Activated CD8-positive, alpha-beta T cell treated with anti-CD3 and anti-CD28 coated beads for 36 hours (primary cell): ENCODE measurements at regions not wholly inside any gene's neighbourhood (a gene's known extent, or its start where the extent isn't known, plus 50 kb on each side); places are given as distances from the start of the nearest gene placed in this dataset.

Source experiments
- ATAC-seq: fragments of 200-7000 bp; cut with Tn5 transposase; one replicate; pipeline ENCODE4 v1.10.0; 2021; ENCODE audit warnings: mild to moderate bottlenecking, moderate library complexity
- CTCF ChIA-PET: fragments of 350-600 bp; sonication (Branson Sonifier 250); formaldehyde crosslinking; loops from one replicate; lab custom pipeline; 2021; ENCODE audit warnings: antibody characterized with exemption; lab: Charles Lee
- POLR2A ChIA-PET: fragments of 350-600 bp; sonication (Branson Sonifier 250); formaldehyde crosslinking; loops from one replicate; lab custom pipeline; 2021; ENCODE audit warnings: antibody characterized with exemption; lab: Charles Lee
- DNase-seq: peaks from one replicate; pipeline ENCODE4 v3.0.0-alpha.2; 2020
- H3K27ac Mint-ChIP-seq: one replicate; pipeline ENCODE4 v1.8.0; 2021; ENCODE audit warnings: mild to moderate bottlenecking, mixed read lengths
- H3K27me3 Mint-ChIP-seq: one replicate; pipeline ENCODE4 v1.8.0; 2021; ENCODE audit warnings: mixed read lengths
- H3K36me3 Mint-ChIP-seq: one replicate; pipeline ENCODE4 v1.8.0; 2021; ENCODE audit warnings: low read depth, mixed read lengths
- H3K4me1 Mint-ChIP-seq: one replicate; pipeline ENCODE4 v1.8.0; 2021; ENCODE audit warnings: low read depth, mixed read lengths
- H3K4me3 Mint-ChIP-seq: one replicate; pipeline ENCODE4 v1.8.0; 2021; ENCODE audit warnings: mild to moderate bottlenecking, moderate library complexity, mixed read lengths
- H3K9me3 Mint-ChIP-seq: one replicate; pipeline ENCODE4 v1.8.0; 2021; ENCODE audit warnings: mixed read lengths
- CTCF ChIP-seq: fragments of 200-600 bp; IDR thresholded peaks from one replicate; pipeline ENCODE4 v1.8.0; 2022; ENCODE audit warnings: antibody characterized with exemption, mild to moderate bottlenecking
- intact Hi-C: fragments of 100-400 bp; cut with micrococcal nuclease; formaldehyde crosslinking; loops from one replicate; pipeline ENCODE4 v1.10.0; 2022

- intact Hi-C loops = no loop called here
- TF ChIP-seq CTCF = no peak
- H3K27ac Mint-ChIP-seq = no peak overlapping the region
- POLR2A ChIA-PET = no interaction called here
- peaks cover 4% of the 10 kb centered on the region for H3K4me1 Mint-ChIP-seq
- DNase-seq (no peak), ATAC-seq (no peak)
- no peaks in the 10 kb centered on the region for H3K9me3 Mint-ChIP-seq
- CTCF ChIA-PET = no interaction called here
- no peak overlapping the region for H3K4me3 Mint-ChIP-seq
- no peaks in the 10 kb centered on the region for H3K27me3 Mint-ChIP-seq
- no peaks in the 10 kb centered on the region for H3K36me3 Mint-ChIP-seq
Observed at GRCh38 chr2:104784264-104784663, 69.7 kb upstream of the POU3F3 start.

- Mint-ChIP-seq H3K9me3 (no peaks in the 10 kb centered on the region), H3K36me3 (no peaks in the 10 kb centered on the region), H3K4me3 (no peak overlapping the region), H3K4me1 (no peaks in the 10 kb centered on the region), H3K27me3 (no peaks in the 10 kb centered on the region), H3K27ac (no peak overlapping the region)
- TF ChIP-seq CTCF = no peak
- intact Hi-C loops = no loop called here
- ChIA-PET POLR2A (no interaction called here), CTCF (no interaction called here)
- ATAC-seq = no peak
- no peak for DNase-seq
Observed at GRCh38 chr2:104786204-104786603, 67.7 kb upstream of the POU3F3 start.

- no peak for DNase-seq
- CTCF ChIA-PET = no interaction called here
- no peak overlapping the region for H3K4me3 Mint-ChIP-seq
- ATAC-seq = no peak
- no peaks in the 10 kb centered on the region for H3K36me3 Mint-ChIP-seq
- intact Hi-C loops = no loop called here
- H3K9me3 Mint-ChIP-seq = no peaks in the 10 kb centered on the region
- peaks cover 2% of the 10 kb centered on the region for H3K27me3 Mint-ChIP-seq
- POLR2A ChIA-PET = no interaction called here
- no peak for TF ChIP-seq CTCF
- no peak overlapping the region for H3K27ac Mint-ChIP-seq
- H3K4me1 Mint-ChIP-seq = no peaks in the 10 kb centered on the region
Observed at GRCh38 chr2:104786821-104787220, 67.1 kb upstream of the POU3F3 start.

GRCh38 chr2:104787298-104788065 is 66.4 kb upstream of the POU3F3 start:
- no peaks in the 10 kb centered on the region for H3K36me3 Mint-ChIP-seq
- no peaks in the 10 kb centered on the region for H3K9me3 Mint-ChIP-seq
- no peak for DNase-seq
- peaks cover 3% of the 10 kb centered on the region for H3K27me3 Mint-ChIP-seq
- no peak overlapping the region for H3K4me3 Mint-ChIP-seq
- ChIA-PET POLR2A (no interaction called here), CTCF (no interaction called here)
- H3K4me1 Mint-ChIP-seq = no peaks in the 10 kb centered on the region
- H3K27ac Mint-ChIP-seq = no peak overlapping the region
- TF ChIP-seq CTCF = no peak
- intact Hi-C loops = no loop called here
- ATAC-seq = no peak

GRCh38 chr2:104788742-104789455 is 65.0 kb upstream of the POU3F3 start:
- ATAC-seq = no peak
- no peak for DNase-seq
- no peaks in the 10 kb centered on the region for H3K9me3 Mint-ChIP-seq
- no peak overlapping the region for H3K4me3 Mint-ChIP-seq
- no peaks in the 10 kb centered on the region for H3K4me1 Mint-ChIP-seq
- ChIA-PET CTCF (no interaction called here), POLR2A (no interaction called here)
- no peaks in the 10 kb centered on the region for H3K36me3 Mint-ChIP-seq
- intact Hi-C loops = no loop called here
- peaks cover 3% of the 10 kb centered on the region for H3K27me3 Mint-ChIP-seq
- H3K27ac Mint-ChIP-seq = no peak overlapping the region
- no peak for TF ChIP-seq CTCF
